ENCODE measurements at regions not wholly inside any gene's neighbourhood (a gene's known extent, or its start where the extent isn't known, plus 50 kb on each side); places are given as distances from the start of the nearest gene placed in this dataset.

DNA sequence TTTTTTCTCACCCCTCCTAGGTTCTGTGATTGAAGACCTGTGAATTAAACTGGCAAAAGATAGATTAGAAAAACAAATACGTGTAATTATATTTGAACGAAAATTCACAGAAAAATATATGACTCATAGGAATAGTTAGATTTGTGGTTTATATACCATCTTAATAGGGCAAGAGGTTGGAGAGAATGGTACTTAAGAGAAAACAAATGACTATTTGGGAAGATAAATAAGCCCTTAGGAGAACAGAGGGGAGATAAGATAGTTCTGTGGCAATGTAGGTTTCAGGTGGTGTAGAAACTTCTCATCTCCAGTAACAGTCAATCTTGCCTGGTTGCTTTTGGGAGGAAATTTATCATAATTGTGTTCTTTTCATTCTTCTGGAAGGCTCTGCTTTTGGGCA is 122.0 kb downstream of the PRDM9 start:
- in situ Hi-C loops (cut with MboI; ENCODE audit: low sequenced_read_pairs in 4 of 4), result no loop called here
- Histone ChIP-seq H3K9me3 (no peaks in the 10 kb centered on the region), H3K36me3 (no peaks in the 10 kb centered on the region), H3K4me3 (no peak overlapping the region), H3K27ac (no peak overlapping the region), H3K4me1 (no peaks in the 10 kb centered on the region), H3K27me3 (no peaks in the 10 kb centered on the region)
- intact Hi-C loops (cut with DNase I; ENCODE audit: low total_unique reads), result no loop called here
- ATAC-seq, result no peak
- TF ChIP-seq POLR2A (IDR thresholded peaks at IDR 0.05), result no peak
- DNase-seq, result no peak

DNA sequence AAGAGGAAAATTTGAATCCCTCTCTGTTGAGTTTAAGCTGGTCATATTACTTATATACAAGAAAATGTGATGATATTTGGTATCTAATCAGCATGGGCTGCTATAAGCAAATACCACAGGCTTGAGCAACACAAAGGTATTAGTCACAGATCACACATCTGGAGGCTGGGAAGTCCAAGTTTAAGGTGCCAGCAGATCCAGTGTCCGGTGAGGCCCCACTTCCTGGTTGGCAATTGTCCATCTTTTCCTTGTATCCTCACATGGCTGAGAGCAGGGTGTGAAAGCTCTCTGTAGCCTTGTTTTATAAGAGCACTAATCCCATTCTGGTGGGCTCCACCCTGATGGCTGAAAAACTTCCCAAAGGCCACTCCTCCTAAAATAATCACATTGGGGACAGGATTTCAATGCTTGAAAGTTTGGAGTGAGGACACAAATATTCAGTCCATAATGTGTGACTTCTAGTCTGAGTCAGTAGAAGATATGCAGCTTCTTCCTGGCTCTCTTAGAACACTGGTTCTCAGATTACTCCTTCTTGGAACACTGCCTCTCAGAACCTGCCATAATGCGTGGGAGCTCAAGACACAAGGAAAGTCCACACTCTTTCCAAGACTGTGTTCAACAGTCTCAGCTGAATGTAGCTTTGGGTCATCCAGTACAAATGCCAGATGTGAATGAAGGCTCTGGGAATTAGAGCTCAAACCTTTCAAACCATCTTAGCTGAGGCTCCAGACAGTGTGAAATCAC is 124.1 kb downstream of the PRDM9 start:
- H3K27ac ChIP-seq, result no peak overlapping the region
- no peak overlapping the region for H3K4me3 ChIP-seq
- peak in 1 of 2 donors; percentile 15 for DNase-seq
- ATAC-seq, result peak; percentile 33 to 51
- H3K9me3 ChIP-seq, result no peaks in the 10 kb centered on the region
- TF ChIP-seq, protein P1, sequence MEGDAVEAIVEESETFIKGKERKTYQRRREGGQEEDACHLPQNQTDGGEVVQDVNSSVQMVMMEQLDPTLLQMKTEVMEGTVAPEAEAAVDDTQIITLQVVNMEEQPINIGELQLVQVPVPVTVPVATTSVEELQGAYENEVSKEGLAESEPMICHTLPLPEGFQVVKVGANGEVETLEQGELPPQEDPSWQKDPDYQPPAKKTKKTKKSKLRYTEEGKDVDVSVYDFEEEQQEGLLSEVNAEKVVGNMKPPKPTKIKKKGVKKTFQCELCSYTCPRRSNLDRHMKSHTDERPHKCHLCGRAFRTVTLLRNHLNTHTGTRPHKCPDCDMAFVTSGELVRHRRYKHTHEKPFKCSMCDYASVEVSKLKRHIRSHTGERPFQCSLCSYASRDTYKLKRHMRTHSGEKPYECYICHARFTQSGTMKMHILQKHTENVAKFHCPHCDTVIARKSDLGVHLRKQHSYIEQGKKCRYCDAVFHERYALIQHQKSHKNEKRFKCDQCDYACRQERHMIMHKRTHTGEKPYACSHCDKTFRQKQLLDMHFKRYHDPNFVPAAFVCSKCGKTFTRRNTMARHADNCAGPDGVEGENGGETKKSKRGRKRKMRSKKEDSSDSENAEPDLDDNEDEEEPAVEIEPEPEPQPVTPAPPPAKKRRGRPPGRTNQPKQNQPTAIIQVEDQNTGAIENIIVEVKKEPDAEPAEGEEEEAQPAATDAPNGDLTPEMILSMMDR (IDR thresholded peaks at IDR 0.05 in 4 of 5, conservative IDR thresholded peaks at IDR 0.05 in 1 of 5), result no peak
- no peak for TF ChIP-seq POLR2A (IDR thresholded peaks at IDR 0.05)
- no peaks in the 10 kb centered on the region for H3K36me3 ChIP-seq
- no peaks in the 10 kb centered on the region for H3K27me3 ChIP-seq
- H3K4me1 ChIP-seq, result no peaks in the 10 kb centered on the region
- in situ Hi-C loops (cut with MboI; ENCODE audit: low sequenced_read_pairs in 4 of 4), result no loop called here
- intact Hi-C loops (cut with DNase I; ENCODE audit: low total_unique reads), result no loop called here

- Histone ChIP-seq H3K4me3 (no peak overlapping the region), H3K27me3 (no peaks in the 10 kb centered on the region), H3K36me3 (no peaks in the 10 kb centered on the region), H3K9me3 (no peaks in the 10 kb centered on the region), H3K4me1 (no peaks in the 10 kb centered on the region), H3K27ac (no peak overlapping the region)
- no peak for DNase-seq
- in situ Hi-C loops (cut with MboI; ENCODE audit: low sequenced_read_pairs in 4 of 4) (no loop called here), intact Hi-C loops (cut with DNase I; ENCODE audit: low total_unique reads) (no loop called here)
- TF ChIP-seq POLR2A (IDR thresholded peaks at IDR 0.05), result no peak
- TF ChIP-seq, protein P1 (IDR thresholded peaks at IDR 0.05 in 4 of 5, conservative IDR thresholded peaks at IDR 0.05 in 1 of 5), result no peak
- ATAC-seq, result no peak
These were observed 128.5 kb downstream of the PRDM9 start for GRCh38 chr5:23635938-23636337.

- in situ Hi-C loops (cut with MboI; ENCODE audit: low sequenced_read_pairs in 4 of 4) (no loop called here), intact Hi-C loops (cut with DNase I; ENCODE audit: low total_unique reads) (no loop called here)
- no peak for ATAC-seq
- no peak for DNase-seq
- Histone ChIP-seq H3K27ac (no peak overlapping the region), H3K4me1 (no peaks in the 10 kb centered on the region), H3K27me3 (no peaks in the 10 kb centered on the region), H3K9me3 (no peaks in the 10 kb centered on the region), H3K4me3 (no peak overlapping the region), H3K36me3 (no peaks in the 10 kb centered on the region)
- TF ChIP-seq POLR2A (IDR thresholded peaks at IDR 0.05), result no peak
- TF ChIP-seq, protein P1 (IDR thresholded peaks at IDR 0.05 in 4 of 5, conservative IDR thresholded peaks at IDR 0.05 in 1 of 5), result no peak
These were observed 131.9 kb downstream of the PRDM9 start for GRCh38 chr5:23639326-23639725.

DNA sequence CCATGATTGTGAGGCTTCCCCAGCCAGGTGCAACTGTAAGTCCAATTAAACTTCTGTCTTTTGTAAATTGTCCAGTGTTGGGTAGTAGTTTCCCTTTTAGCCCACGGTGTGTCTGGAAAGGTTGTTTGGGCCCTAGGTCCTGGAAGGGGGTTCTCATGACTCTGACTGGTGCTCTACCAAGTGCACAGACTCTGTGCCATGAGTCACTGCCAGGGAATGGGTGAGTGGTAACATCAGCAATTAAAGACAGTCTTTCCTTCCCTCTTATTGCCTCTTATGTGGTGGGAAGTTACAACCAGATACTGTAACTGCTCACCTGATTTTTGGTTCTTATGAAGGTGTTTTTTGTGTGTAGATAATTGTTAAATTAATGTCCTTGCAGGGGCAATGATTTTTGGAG is 141.2 kb downstream of the PRDM9 start:
- H3K4me3 ChIP-seq, result no peak overlapping the region
- H3K27ac ChIP-seq, result no peak overlapping the region
- H3K4me1 ChIP-seq, result no peaks in the 10 kb centered on the region
- TF ChIP-seq POLR2A (IDR thresholded peaks at IDR 0.05), result no peak
- TF ChIP-seq, protein P1 (IDR thresholded peaks at IDR 0.05 in 4 of 5, conservative IDR thresholded peaks at IDR 0.05 in 1 of 5), result no peak
- intact Hi-C loops (cut with DNase I; ENCODE audit: low total_unique reads), result no loop called here
- DNase-seq (no peak), ATAC-seq (no peak)
- in situ Hi-C loops (cut with MboI; ENCODE audit: low sequenced_read_pairs in 4 of 4), result no loop called here
- no peaks in the 10 kb centered on the region for H3K36me3 ChIP-seq
- H3K9me3 ChIP-seq, result no peaks in the 10 kb centered on the region
- no peaks in the 10 kb centered on the region for H3K27me3 ChIP-seq
